Gastroesophageal sphincter (tissue), 4 donors: ENCODE measurements at regions not wholly inside any gene's neighbourhood (a gene's known extent, or its start where the extent isn't known, plus 50 kb on each side); places are given as distances from the start of the nearest gene placed in this dataset.
"Not testable (repeated sequence)": the region's sequence is repeated elsewhere in the genome, so short reads cannot be mapped to it uniquely, and the experiment has no call there.

Experiments used
- ATAC-seq: fragments of 150-250 bp; one replicate; pipeline ENCODE4 v1.9.1; 2016; ENCODE audit warnings: mild to moderate bottlenecking, moderate library complexity
- H3K27ac ChIP-seq, 4 donors: fragments of 200-600 bp; sonication (generic) in 3 of 4; 1 replicate in 3 of 4; 2 replicates in 1 of 4; pipeline ENCODE4 v1.5.1; 2016 to 2019
- H3K27me3 ChIP-seq: fragments of 200-600 bp; sonication (generic); one replicate; pipeline ENCODE4 v1.5.1; 2019
- H3K36me3 ChIP-seq, 2 donors: fragments of 200-600 bp; sonication (generic); one replicate each; pipeline ENCODE4 v1.5.1; 2019; ENCODE audit warnings: control low read depth in 1 of 2
- H3K4me1 ChIP-seq, 3 donors: fragments of 200-600 bp; sonication (generic); 1 replicate in 2 of 3; 2 replicates in 1 of 3; pipeline ENCODE4 v1.5.1; 2016 to 2019; ENCODE audit warnings: control low read depth in 2 of 3
- H3K4me3 ChIP-seq, 2 donors: fragments of 200-600 bp; sonication (generic); one replicate each; pipeline ENCODE4 v1.5.1; 2019; ENCODE audit warnings: mild to moderate bottlenecking in 1 of 2, moderate library complexity in 1 of 2
- H3K9me3 ChIP-seq, 3 donors: fragments of 200-600 bp; sonication (generic); one replicate each; pipeline ENCODE4 v1.5.1; 2017 to 2019; ENCODE audit warnings: control low read depth in 2 of 3
- EP300 ChIP-seq: sonication (generic); formaldehyde crosslinking; IDR thresholded peaks from one replicate; pipeline ENCODE4 v1.6.1; 2017; ENCODE audit warnings: antibody characterized with exemption, mild to moderate bottlenecking
- POLR2A ChIP-seq, 2 donors: fragments of 450-650 bp; IDR thresholded peaks; one replicate each; pipeline ENCODE4 v1.6.1; 2017; ENCODE audit warnings: antibody characterized with exemption in 2 of 2, mild to moderate bottlenecking in 2 of 2, moderate library complexity in 1 of 2
- POLR2AphosphoS5 ChIP-seq: sonication (generic); formaldehyde crosslinking; IDR thresholded peaks from one replicate; pipeline ENCODE4 v1.6.1; 2017; ENCODE audit warnings: antibody characterized with exemption
- WGBS, 2 donors: methylation state at CpG; one replicate each; pipeline ENCODE4 v1.1.5; 2018; ENCODE audit warnings: low coverage in 1 of 2; 5-methylcytosine and 5-hydroxymethylcytosine counted together
- TF ChIP-seq, protein P1 (sequence below), 4 experiments: fragments of 200-600 bp in 2 of 4; fragments of 450-650 bp in 2 of 4; sonication (generic) in 1 of 4; IDR thresholded peaks; one replicate each; pipeline ENCODE4 v1.5.1; 2017 to 2019; ENCODE audit warnings: antibody characterized with exemption in 4 of 4, mild to moderate bottlenecking in 2 of 4, moderate library complexity in 2 of 4

DNA sequence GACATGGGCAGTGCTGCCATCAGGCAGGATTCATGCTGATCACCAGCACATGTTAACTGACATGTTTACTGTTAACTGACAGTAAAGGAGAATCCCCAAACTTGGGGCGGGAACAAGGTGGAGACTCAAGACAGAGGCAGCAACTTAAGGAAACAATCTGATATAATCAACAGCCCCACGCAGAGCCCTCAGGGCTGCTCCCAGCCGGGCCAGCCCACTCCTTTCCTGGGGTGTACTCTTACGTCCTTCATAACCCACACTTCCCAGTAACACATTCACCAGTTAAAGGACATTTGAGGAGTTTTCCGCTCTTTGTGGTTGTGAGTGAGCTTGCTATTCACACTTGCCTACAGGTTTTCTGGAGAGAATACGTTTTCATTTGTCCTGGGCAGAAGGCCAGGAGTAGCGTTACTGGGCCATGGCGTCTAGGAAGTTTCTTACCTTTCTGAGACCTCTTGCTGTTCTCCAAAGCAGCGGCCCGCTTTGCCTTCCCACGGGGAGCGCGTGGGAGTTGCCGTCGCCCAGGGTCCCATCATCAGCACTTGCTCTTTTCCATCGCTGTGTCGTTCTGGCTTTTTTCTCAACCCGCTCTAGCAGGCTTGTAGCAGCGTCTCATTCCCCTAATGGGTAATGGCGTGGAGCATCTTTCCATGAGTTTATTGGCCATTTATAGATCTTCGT lies 56.4 kb downstream of the FOXF2 start:
- TF ChIP-seq POLR2A (IDR thresholded peaks at IDR 0.05) (no peak), EP300 (no peak), POLR2AphosphoS5 (no peak)
- TF ChIP-seq, protein P1, sequence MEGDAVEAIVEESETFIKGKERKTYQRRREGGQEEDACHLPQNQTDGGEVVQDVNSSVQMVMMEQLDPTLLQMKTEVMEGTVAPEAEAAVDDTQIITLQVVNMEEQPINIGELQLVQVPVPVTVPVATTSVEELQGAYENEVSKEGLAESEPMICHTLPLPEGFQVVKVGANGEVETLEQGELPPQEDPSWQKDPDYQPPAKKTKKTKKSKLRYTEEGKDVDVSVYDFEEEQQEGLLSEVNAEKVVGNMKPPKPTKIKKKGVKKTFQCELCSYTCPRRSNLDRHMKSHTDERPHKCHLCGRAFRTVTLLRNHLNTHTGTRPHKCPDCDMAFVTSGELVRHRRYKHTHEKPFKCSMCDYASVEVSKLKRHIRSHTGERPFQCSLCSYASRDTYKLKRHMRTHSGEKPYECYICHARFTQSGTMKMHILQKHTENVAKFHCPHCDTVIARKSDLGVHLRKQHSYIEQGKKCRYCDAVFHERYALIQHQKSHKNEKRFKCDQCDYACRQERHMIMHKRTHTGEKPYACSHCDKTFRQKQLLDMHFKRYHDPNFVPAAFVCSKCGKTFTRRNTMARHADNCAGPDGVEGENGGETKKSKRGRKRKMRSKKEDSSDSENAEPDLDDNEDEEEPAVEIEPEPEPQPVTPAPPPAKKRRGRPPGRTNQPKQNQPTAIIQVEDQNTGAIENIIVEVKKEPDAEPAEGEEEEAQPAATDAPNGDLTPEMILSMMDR (IDR thresholded peaks at IDR 0.05): no peak
- ATAC-seq: no peak
- peaks cover 13% of the 10 kb centered on the region for H3K27me3 ChIP-seq
- 74 to 78% methylated on average over 14 to 18 of the region's 21 CpGs for WGBS, 2 donors
- H3K36me3 ChIP-seq: no peaks in the 10 kb centered on the region
- no peaks in the 10 kb centered on the region for H3K4me1 ChIP-seq
- no peak overlapping the region for H3K4me3 ChIP-seq
- no peak overlapping the region for H3K27ac ChIP-seq
- peaks cover 0 to 6% (median 0%) of the 10 kb centered on the region in 3 donors for H3K9me3 ChIP-seq

DNA sequence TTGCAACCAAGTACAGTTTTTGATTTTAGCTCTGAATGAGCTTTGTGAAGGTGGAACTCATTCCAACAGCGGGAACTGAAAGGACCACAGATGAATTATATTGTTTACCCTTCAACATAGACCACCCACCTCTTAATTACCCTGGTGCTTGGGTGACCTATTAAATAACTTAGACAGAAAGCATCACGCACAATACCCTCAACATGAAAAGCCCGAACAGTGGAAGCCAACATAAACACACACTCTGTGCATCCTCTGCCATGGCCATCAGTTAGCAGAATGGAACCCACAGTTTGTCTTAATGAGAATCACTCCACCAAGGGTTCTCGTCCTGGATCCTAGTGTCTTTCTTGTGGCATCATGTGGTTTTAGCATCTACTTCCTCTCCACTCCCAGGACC lies 60.5 kb downstream of the FOXF2 start:
- no peak for ATAC-seq

DNA sequence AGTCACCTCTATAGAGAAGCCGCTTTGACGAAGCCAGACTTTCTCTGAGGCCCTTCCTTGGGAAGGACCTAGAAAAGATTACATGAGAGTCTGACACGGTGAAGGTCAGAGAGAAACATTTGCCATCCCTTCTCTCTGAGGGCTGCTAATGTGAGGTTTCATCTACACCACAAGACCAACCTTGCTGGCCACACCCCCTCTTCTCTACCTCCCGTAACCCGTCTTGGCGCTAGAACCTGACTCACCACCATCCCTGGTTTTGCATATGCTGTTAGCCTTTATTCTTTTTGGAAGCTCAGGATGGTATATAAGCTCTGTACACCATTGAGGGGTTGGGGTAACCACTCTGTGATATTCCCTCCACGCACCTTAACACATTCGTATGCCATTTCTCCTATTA lies 63.6 kb downstream of the FOXF2 start:
- TF ChIP-seq EP300 (no peak), POLR2AphosphoS5 (no peak), POLR2A (IDR thresholded peaks at IDR 0.05) (no peak)
- TF ChIP-seq, protein P1 (IDR thresholded peaks at IDR 0.05): no peak
- Histone ChIP-seq H3K27ac (no peak overlapping the region), H3K36me3 (no peaks in the 10 kb centered on the region), H3K4me1 (no peaks in the 10 kb centered on the region), H3K4me3 (no peak overlapping the region), H3K27me3 (peaks cover 9% of the 10 kb centered on the region), H3K9me3 (peaks cover 0 to 17% (median 0%) of the 10 kb centered on the region in 3 donors)
- 85 to 89% methylated on average over 8 of the region's 8 CpGs for WGBS, 2 donors
- ATAC-seq: no peak

More for the DNA sequence above, 60.5 kb downstream of the FOXF2 start:
- WGBS, 2 donors: 46 to 54% methylated on average over 3 of the region's 4 CpGs
- H3K27me3 ChIP-seq: peaks cover 13% of the 10 kb centered on the region
- TF ChIP-seq EP300: no peak
- TF ChIP-seq, protein P1 (IDR thresholded peaks at IDR 0.05): no peak
- TF ChIP-seq POLR2A (IDR thresholded peaks at IDR 0.05): no peak
- no peak for TF ChIP-seq POLR2AphosphoS5
- no peaks in the 10 kb centered on the region for H3K4me1 ChIP-seq
- no peaks in the 10 kb centered on the region for H3K36me3 ChIP-seq
- H3K27ac ChIP-seq: no peak overlapping the region
- peaks cover 0 to 17% (median 0%) of the 10 kb centered on the region in 3 donors for H3K9me3 ChIP-seq
- no peak overlapping the region for H3K4me3 ChIP-seq

DNA sequence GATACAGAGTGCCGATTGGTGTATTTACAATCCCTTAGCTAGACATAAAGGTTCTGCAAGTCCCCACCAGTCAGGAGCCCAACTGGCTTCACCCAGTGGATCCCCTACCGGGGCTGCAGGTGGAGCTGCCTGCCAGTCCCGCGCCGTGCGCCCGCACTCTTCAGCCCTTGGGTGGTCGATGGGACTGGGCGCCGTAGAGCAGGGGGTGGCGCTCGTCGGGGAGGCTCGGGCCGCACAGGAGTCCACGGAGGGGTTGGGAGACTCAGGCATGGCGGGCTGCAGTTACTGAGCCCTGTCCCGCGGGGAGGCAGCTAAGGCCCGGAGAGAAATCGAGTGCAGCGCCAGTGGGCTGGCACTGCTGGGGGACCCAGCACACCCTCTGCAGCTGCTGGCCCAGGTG lies 67.4 kb downstream of the FOXF2 start:
- not testable (repeated sequence) for H3K27ac ChIP-seq, H3K27me3 ChIP-seq, H3K36me3 ChIP-seq, H3K4me3 ChIP-seq, H3K9me3 ChIP-seq, H3K4me1 ChIP-seq, ATAC-seq
- no CpG with 5 or more reads among the region's 22 CpGs for WGBS, 2 donors

DNA sequence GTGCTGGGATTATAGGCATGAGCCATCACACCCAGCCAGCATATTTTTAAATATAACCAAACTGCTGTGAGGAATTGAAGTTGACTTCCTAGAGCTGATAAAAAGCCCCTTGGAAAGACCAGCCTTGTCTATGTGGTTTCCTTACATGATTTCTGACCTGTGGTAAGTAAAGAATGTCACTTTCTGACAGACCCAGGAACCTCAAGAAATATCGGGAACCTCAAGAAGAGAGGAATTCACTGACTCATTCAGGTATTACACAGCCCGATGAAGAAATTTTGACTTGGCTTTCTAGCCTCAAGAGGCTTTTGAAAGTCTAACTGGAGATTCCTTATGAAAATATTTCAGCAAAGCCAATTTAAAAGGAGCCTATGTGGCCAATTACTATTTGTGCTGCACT lies 71.8 kb downstream of the FOXF2 start:
- TF ChIP-seq EP300 (no peak), POLR2AphosphoS5 (no peak), POLR2A (IDR thresholded peaks at IDR 0.05) (no peak)
- TF ChIP-seq, protein P1 (IDR thresholded peaks at IDR 0.05): no peak
- H3K27me3 ChIP-seq: no peaks in the 10 kb centered on the region
- no peaks in the 10 kb centered on the region for H3K36me3 ChIP-seq
- no peak overlapping the region for H3K27ac ChIP-seq
- H3K4me1 ChIP-seq: no peaks in the 10 kb centered on the region
- 78 to 95% methylated on average over 2 of the region's 2 CpGs for WGBS, 2 donors
- ATAC-seq: no peak
- no peaks in the 10 kb centered on the region for H3K9me3 ChIP-seq
- no peak overlapping the region for H3K4me3 ChIP-seq
